Liver (tissue), 7 donors: ENCODE measurements at regions not wholly inside any gene's neighbourhood (a gene's known extent, or its start where the extent isn't known, plus 50 kb on each side); places are given as distances from the start of the nearest gene placed in this dataset.
"Not testable (repeated sequence)": the region's sequence is repeated elsewhere in the genome, so short reads cannot be mapped to it uniquely, and the experiment has no call there.

Experiments used
- DNase-seq: peaks from one replicate; pipeline ENCODE4 v3.0.0-alpha.2; 2017; ENCODE audit warnings: low spot score
- H3K27ac ChIP-seq, 2 donors: one replicate each; pipeline ENCODE4 v1.7.0; 2013; ENCODE audit warnings: inconsistent platforms in 2 of 2, low read length in 2 of 2, control low read depth in 1 of 2, low read depth in 1 of 2, mild to moderate bottlenecking in 1 of 2
- H3K27me3 ChIP-seq, 4 donors: one replicate each; pipeline versions ENCODE4 v1.6.1 to v1.7.0; 2013; ENCODE audit warnings: low read length in 3 of 4, inconsistent platforms in 1 of 4, mild to moderate bottlenecking in 1 of 4, moderate library complexity in 1 of 4; ENCODE audit not compliant: control insufficient read depth in 4 of 4, insufficient read depth in 4 of 4
- H3K36me3 ChIP-seq, 4 donors: one replicate each; pipeline versions ENCODE4 v1.6.1 to v1.7.0; 2013; ENCODE audit warnings: low read length in 3 of 4, mild to moderate bottlenecking in 3 of 4, low read depth in 1 of 4, moderate library complexity in 1 of 4; ENCODE audit not compliant: control insufficient read depth in 4 of 4, insufficient read depth in 3 of 4
- H3K4me1 ChIP-seq, 4 donors: one replicate each; pipeline versions ENCODE4 v1.6.1 to v1.7.0; 2013; ENCODE audit warnings: low read length in 3 of 4, mild to moderate bottlenecking in 3 of 4, moderate library complexity in 1 of 4; ENCODE audit not compliant: control insufficient read depth in 4 of 4, insufficient read depth in 4 of 4
- H3K4me3 ChIP-seq, 3 donors: one replicate each; pipeline versions ENCODE4 v1.6.1 to v1.7.0; 2013; ENCODE audit warnings: low read length in 3 of 3, control low read depth in 1 of 3, low read depth in 1 of 3, mild to moderate bottlenecking in 1 of 3
- H3K9ac ChIP-seq, 2 donors: one replicate each; pipeline ENCODE4 v1.7.0; 2013; ENCODE audit warnings: low read length in 2 of 2, mild to moderate bottlenecking in 2 of 2, moderate library complexity in 2 of 2, control low read depth in 1 of 2, low read depth in 1 of 2
- H3K9me3 ChIP-seq, 4 donors: one replicate each; pipeline versions ENCODE4 v1.6.1 to v1.7.0; 2013; ENCODE audit warnings: low read length in 3 of 4; ENCODE audit not compliant: control insufficient read depth in 4 of 4
- EGR1 ChIP-seq, 2 donors: IDR thresholded peaks; 2 replicates each; pipeline ENCODE4 v1.6.1; 2016 to 2018; ENCODE audit warnings: antibody characterized with exemption in 2 of 2, low read depth in 2 of 2
- FOXA1 ChIP-seq: IDR thresholded peaks from 2 replicates; pipeline ENCODE4 v1.6.1; 2016; ENCODE audit warnings: antibody characterized with exemption
- FOXA2 ChIP-seq: IDR thresholded peaks from 2 replicates; pipeline ENCODE4 v1.6.1; 2016; ENCODE audit warnings: antibody characterized with exemption
- GABPA ChIP-seq, 2 donors: IDR thresholded peaks in 1 of 2; conservative IDR thresholded peaks in 1 of 2; 2 replicates each; pipeline ENCODE4 v1.6.1; 2016; ENCODE audit warnings: antibody characterized with exemption in 2 of 2, mild to moderate bottlenecking in 1 of 2, moderate library complexity in 1 of 2
- HNF4A ChIP-seq, 2 donors: conservative IDR thresholded peaks; 2 replicates each; pipeline ENCODE4 v1.6.1; 2016; ENCODE audit warnings: antibody characterized with exemption in 2 of 2, mild to moderate bottlenecking in 2 of 2
- HNF4G ChIP-seq: IDR thresholded peaks from 2 replicates; pipeline ENCODE4 v1.6.1; 2016; ENCODE audit warnings: antibody characterized with exemption
- JUND ChIP-seq, 2 donors: IDR thresholded peaks; 2 replicates each; pipeline ENCODE4 v1.6.1; 2016; ENCODE audit warnings: antibody characterized with exemption in 2 of 2
- NR2F2 ChIP-seq: IDR thresholded peaks from 2 replicates; pipeline ENCODE4 v1.6.1; 2016; ENCODE audit warnings: antibody characterized with exemption
- RAD21 ChIP-seq, 2 donors: IDR thresholded peaks; 2 replicates each; pipeline ENCODE4 v1.6.1; 2016; ENCODE audit warnings: antibody characterized with exemption in 2 of 2, mild to moderate bottlenecking in 2 of 2
- RXRA ChIP-seq, 2 donors: IDR thresholded peaks; 2 replicates each; pipeline ENCODE4 v1.6.1; 2017 to 2018; ENCODE audit warnings: antibody characterized with exemption in 2 of 2, mild to moderate bottlenecking in 1 of 2
- SP1 ChIP-seq: IDR thresholded peaks from 2 replicates; pipeline ENCODE4 v1.6.1; 2018; ENCODE audit warnings: antibody characterized with exemption, mild to moderate bottlenecking
- TAF1 ChIP-seq: conservative IDR thresholded peaks from 2 replicates; pipeline ENCODE4 v1.6.1; 2016; ENCODE audit warnings: antibody characterized with exemption, mild to moderate bottlenecking
- YY1 ChIP-seq: IDR thresholded peaks from 2 replicates; pipeline ENCODE4 v1.6.1; 2016; ENCODE audit warnings: antibody characterized with exemption, mild to moderate bottlenecking
- TF ChIP-seq, protein P1 (sequence below): IDR thresholded peaks from 2 replicates; pipeline ENCODE4 v1.6.1; 2016; ENCODE audit warnings: antibody characterized with exemption
- TF ChIP-seq, protein P2 (sequence below): fragments of 150-350 bp; IDR thresholded peaks from 2 replicates; pipeline ENCODE4 v1.5.1; 2017; ENCODE audit warnings: improper control_type of control experiment, low read depth, low read length; ENCODE audit not compliant: missing input control
- TF ChIP-seq, protein P3 (sequence below): IDR thresholded peaks from 2 replicates; pipeline ENCODE4 v1.6.1; 2016; ENCODE audit warnings: antibody characterized with exemption
- TF ChIP-seq, protein P4 (sequence below): IDR thresholded peaks from 2 replicates; pipeline ENCODE4 v1.6.1; 2016; ENCODE audit warnings: antibody characterized with exemption, mild to moderate bottlenecking
- TF ChIP-seq, protein P5 (sequence below): IDR thresholded peaks from 2 replicates; pipeline ENCODE4 v1.6.1; 2016; ENCODE audit warnings: antibody characterized with exemption
- donor health status: healthy.
- donor health status: healthy.
- donor health status: healthy.
- donor health status: healthy.

DNA sequence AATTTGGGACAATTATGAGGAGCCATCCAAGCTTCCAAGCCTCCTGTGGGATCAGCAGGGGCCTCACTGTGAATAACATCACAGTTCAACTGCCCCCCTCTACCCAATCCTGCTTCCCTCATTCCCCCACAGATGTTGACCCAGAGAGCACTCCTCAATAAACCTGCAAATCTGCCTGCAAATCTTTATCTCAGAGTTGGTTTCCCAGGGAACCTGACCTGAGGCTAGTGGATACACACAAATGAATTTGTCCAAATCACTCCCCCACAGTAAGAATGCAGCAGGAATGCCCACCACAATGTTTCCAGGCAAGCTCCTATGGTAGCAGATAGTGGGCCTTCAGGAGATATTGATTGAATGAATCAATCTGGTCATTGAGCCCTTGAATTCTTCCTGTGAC is 56.4 kb upstream of the HIVEP3 start:
- no peak for DNase-seq
- no peaks in the 10 kb centered on the region for H3K9me3 ChIP-seq
- no peak for TF ChIP-seq TAF1
- no peak for TF ChIP-seq HNF4G
- TF ChIP-seq FOXA1: no peak
- TF ChIP-seq, protein P1, sequence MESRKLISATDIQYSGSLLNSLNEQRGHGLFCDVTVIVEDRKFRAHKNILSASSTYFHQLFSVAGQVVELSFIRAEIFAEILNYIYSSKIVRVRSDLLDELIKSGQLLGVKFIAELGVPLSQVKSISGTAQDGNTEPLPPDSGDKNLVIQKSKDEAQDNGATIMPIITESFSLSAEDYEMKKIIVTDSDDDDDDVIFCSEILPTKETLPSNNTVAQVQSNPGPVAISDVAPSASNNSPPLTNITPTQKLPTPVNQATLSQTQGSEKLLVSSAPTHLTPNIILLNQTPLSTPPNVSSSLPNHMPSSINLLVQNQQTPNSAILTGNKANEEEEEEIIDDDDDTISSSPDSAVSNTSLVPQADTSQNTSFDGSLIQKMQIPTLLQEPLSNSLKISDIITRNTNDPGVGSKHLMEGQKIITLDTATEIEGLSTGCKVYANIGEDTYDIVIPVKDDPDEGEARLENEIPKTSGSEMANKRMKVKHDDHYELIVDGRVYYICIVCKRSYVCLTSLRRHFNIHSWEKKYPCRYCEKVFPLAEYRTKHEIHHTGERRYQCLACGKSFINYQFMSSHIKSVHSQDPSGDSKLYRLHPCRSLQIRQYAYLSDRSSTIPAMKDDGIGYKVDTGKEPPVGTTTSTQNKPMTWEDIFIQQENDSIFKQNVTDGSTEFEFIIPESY: no peak
- TF ChIP-seq HNF4A (conservative IDR thresholded peaks at IDR 0.05): no peak
- TF ChIP-seq EGR1 (IDR thresholded peaks at IDR 0.05; ENCODE audit: low read depth in 2 of 2): no peak
- TF ChIP-seq FOXA2: no peak
- no peak for TF ChIP-seq NR2F2
- no peak for TF ChIP-seq RAD21 (IDR thresholded peaks at IDR 0.05)
- no peak for TF ChIP-seq RXRA (IDR thresholded peaks at IDR 0.05)
- TF ChIP-seq, protein P2, sequence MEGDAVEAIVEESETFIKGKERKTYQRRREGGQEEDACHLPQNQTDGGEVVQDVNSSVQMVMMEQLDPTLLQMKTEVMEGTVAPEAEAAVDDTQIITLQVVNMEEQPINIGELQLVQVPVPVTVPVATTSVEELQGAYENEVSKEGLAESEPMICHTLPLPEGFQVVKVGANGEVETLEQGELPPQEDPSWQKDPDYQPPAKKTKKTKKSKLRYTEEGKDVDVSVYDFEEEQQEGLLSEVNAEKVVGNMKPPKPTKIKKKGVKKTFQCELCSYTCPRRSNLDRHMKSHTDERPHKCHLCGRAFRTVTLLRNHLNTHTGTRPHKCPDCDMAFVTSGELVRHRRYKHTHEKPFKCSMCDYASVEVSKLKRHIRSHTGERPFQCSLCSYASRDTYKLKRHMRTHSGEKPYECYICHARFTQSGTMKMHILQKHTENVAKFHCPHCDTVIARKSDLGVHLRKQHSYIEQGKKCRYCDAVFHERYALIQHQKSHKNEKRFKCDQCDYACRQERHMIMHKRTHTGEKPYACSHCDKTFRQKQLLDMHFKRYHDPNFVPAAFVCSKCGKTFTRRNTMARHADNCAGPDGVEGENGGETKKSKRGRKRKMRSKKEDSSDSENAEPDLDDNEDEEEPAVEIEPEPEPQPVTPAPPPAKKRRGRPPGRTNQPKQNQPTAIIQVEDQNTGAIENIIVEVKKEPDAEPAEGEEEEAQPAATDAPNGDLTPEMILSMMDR: no peak
- TF ChIP-seq JUND (IDR thresholded peaks at IDR 0.05): no peak
- TF ChIP-seq, protein P3, sequence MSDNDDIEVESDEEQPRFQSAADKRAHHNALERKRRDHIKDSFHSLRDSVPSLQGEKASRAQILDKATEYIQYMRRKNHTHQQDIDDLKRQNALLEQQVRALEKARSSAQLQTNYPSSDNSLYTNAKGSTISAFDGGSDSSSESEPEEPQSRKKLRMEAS: no peak
- TF ChIP-seq, protein P4, sequence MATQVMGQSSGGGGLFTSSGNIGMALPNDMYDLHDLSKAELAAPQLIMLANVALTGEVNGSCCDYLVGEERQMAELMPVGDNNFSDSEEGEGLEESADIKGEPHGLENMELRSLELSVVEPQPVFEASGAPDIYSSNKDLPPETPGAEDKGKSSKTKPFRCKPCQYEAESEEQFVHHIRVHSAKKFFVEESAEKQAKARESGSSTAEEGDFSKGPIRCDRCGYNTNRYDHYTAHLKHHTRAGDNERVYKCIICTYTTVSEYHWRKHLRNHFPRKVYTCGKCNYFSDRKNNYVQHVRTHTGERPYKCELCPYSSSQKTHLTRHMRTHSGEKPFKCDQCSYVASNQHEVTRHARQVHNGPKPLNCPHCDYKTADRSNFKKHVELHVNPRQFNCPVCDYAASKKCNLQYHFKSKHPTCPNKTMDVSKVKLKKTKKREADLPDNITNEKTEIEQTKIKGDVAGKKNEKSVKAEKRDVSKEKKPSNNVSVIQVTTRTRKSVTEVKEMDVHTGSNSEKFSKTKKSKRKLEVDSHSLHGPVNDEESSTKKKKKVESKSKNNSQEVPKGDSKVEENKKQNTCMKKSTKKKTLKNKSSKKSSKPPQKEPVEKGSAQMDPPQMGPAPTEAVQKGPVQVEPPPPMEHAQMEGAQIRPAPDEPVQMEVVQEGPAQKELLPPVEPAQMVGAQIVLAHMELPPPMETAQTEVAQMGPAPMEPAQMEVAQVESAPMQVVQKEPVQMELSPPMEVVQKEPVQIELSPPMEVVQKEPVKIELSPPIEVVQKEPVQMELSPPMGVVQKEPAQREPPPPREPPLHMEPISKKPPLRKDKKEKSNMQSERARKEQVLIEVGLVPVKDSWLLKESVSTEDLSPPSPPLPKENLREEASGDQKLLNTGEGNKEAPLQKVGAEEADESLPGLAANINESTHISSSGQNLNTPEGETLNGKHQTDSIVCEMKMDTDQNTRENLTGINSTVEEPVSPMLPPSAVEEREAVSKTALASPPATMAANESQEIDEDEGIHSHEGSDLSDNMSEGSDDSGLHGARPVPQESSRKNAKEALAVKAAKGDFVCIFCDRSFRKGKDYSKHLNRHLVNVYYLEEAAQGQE: no peak
- TF ChIP-seq, protein P5, sequence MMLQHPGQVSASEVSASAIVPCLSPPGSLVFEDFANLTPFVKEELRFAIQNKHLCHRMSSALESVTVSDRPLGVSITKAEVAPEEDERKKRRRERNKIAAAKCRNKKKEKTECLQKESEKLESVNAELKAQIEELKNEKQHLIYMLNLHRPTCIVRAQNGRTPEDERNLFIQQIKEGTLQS: no peak
- TF ChIP-seq SP1: no peak
- TF ChIP-seq YY1: no peak
- no peak for TF ChIP-seq GABPA (IDR thresholded peaks at IDR 0.05 in 1 of 2, conservative IDR thresholded peaks at IDR 0.05 in 1 of 2)
- H3K27me3 ChIP-seq: no peaks in the 10 kb centered on the region
- H3K27ac ChIP-seq: no peak overlapping the region
- no peak overlapping the region for H3K4me3 ChIP-seq
- H3K9ac ChIP-seq: no peak overlapping the region
- H3K4me1 ChIP-seq: no peaks in the 10 kb centered on the region
- no peaks in the 10 kb centered on the region for H3K36me3 ChIP-seq

DNA sequence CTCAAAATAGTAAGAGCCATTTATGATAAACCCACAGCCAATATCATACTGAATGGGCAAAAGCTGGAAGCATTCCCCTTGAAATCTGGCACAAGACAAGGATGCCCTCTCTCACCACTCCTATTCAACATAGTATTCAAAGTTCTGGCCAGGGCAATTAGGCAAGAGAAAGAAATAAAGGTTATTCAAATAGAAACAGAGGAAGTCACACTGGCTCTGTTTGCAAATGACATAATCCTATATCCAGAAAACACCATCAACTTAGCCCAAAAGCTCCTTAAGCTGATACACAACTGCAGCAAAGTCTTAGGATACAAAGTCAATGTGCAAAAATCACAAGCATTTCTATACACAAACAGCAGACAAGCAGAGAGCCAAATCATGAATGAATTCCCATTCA is 49.8 kb upstream of the HIVEP3 start:
- not testable (repeated sequence) for DNase-seq, H3K27me3 ChIP-seq, H3K36me3 ChIP-seq, H3K4me3 ChIP-seq, H3K4me1 ChIP-seq, H3K27ac ChIP-seq, H3K9ac ChIP-seq, H3K9me3 ChIP-seq
- TF ChIP-seq RXRA (IDR thresholded peaks at IDR 0.05): peak in 1 of 2 donors; percentile 48
- peak in 1 of 2 donors; percentile 13 for TF ChIP-seq JUND (IDR thresholded peaks at IDR 0.05)
- peak in 1 of 2 donors; percentile 20 for TF ChIP-seq RAD21 (IDR thresholded peaks at IDR 0.05)
- TF ChIP-seq HNF4A (conservative IDR thresholded peaks at IDR 0.05): peak in 1 of 2 donors; percentile 62
